ENCODE measurements at regions not wholly inside any gene's neighbourhood (a gene's known extent, or its start where the extent isn't known, plus 50 kb on each side); places are given as distances from the start of the nearest gene placed in this dataset.

DNA sequence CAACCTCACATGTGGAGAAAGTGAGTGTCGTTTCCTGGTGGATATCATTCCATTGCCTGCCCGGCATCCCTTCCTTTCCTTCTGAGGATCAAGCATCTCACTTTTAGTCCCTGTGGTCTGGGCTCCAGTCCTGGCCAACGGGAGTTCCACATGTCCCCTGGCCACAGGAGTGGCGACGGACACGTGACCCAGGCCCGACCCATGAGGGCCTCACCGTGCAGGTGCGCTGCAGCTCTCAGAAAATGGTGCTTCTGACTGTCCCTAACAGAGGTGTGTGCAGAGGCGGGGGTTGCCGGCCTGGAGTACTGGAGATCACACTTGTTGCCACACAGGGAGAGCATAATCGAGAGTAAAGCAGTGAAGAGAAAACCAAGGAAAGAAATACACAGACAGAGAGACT lies 476.9 kb upstream of the FRG1 start:
- no peak for TF ChIP-seq CTCF (IDR thresholded peaks at IDR 0.05; ENCODE audit: low read depth, low read length)
- no peak overlapping the region for H3K4me3 ChIP-seq (ENCODE audit: low read depth, low read length)

GRCh38 chr4:189494407-189494806 lies 446.3 kb upstream of the FRG1 start:
- no peak overlapping the region for H3K4me3 ChIP-seq (ENCODE audit: low read depth, low read length)
- TF ChIP-seq CTCF (IDR thresholded peaks at IDR 0.05; ENCODE audit: low read depth, low read length), result no peak

GRCh38 chr4:189497516-189497915 lies 443.2 kb upstream of the FRG1 start:
- H3K4me3 ChIP-seq (ENCODE audit: low read depth, low read length), result no peak overlapping the region
- TF ChIP-seq CTCF (IDR thresholded peaks at IDR 0.05; ENCODE audit: low read depth, low read length), result no peak

DNA sequence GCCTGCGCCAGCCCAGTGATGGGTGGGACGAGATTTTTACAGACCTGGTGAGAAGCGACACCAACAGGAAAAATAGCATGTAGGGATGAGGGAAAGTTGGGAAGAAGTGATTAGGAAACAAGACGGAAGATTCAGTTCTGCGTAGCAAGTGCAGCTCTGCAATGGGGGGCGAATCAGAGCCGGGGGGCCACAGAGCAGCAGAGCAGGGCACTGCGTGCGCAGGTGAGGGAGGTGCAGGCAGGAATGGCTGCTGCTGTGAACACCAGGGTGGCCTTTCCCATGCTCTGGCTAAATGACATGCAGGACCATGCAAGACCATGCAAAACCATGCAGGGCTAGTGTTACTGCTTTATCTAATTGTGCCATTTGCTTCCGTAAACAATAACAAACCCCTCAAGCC lies 442.7 kb upstream of the FRG1 start:
- H3K4me3 ChIP-seq (ENCODE audit: low read depth, low read length), result no peak overlapping the region
- no peak for TF ChIP-seq CTCF (IDR thresholded peaks at IDR 0.05; ENCODE audit: low read depth, low read length)

GRCh38 chr4:189498457-189498856 lies 442.2 kb upstream of the FRG1 start:
- no peak overlapping the region for H3K4me3 ChIP-seq (ENCODE audit: low read depth, low read length)
- TF ChIP-seq CTCF (IDR thresholded peaks at IDR 0.05; ENCODE audit: low read depth, low read length), result no peak

DNA sequence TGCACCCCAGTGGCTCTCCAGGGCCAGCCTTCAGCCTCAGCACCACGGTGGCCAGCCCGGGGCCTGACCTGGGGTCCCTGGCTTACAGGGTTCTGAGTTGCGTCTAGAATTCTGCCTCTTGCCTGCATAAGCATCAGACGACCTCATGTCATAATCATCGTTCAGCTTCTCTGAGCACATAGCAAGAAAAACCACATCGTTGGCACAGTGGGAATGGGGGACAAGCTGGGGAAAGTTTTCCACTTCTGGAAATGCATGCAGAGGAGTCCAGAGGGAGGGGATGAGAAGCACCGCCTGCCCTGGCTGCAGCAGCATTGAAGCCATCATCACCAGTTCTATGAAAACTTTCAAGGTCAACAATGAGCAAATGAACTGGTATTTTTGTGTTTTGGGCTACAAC lies 441.0 kb upstream of the FRG1 start:
- H3K4me3 ChIP-seq (ENCODE audit: low read depth, low read length), result no peak overlapping the region
- no peak for TF ChIP-seq CTCF (IDR thresholded peaks at IDR 0.05; ENCODE audit: low read depth, low read length)

GRCh38 chr4:189500970-189501369 lies 439.7 kb upstream of the FRG1 start:
- H3K4me3 ChIP-seq (ENCODE audit: low read depth, low read length), result no peak overlapping the region
- no peak for TF ChIP-seq CTCF (IDR thresholded peaks at IDR 0.05; ENCODE audit: low read depth, low read length)

Measured in WI38 (cell line).